ENCODE measurements at regions not wholly inside any gene's neighbourhood (a gene's known extent, or its start where the extent isn't known, plus 50 kb on each side); places are given as distances from the start of the nearest gene placed in this dataset.

GRCh38 chr2:173511942-173512341 is 157.3 kb downstream of the CDCA7 start:
- no peaks in the 10 kb centered on the region for H3K9me2 ChIP-seq (replicated peaks; ENCODE audit: insufficient read depth, low read length)
- peak overlapping the region; percentile 24; the same call in 1 of the 2 replicates for H3K4me2 ChIP-seq (ENCODE audit: low read depth, low read length)
- H2AFZ ChIP-seq (ENCODE audit: low read length): peak overlapping the region; percentile 47
- TF ChIP-seq EZH2phosphoT487 (IDR thresholded peaks at IDR 0.05; ENCODE audit: low read length): no peak
- no peak for TF ChIP-seq CTCF (IDR thresholded peaks at IDR 0.05; ENCODE audit: low read length)
- TF ChIP-seq EZH2 (optimal IDR thresholded peaks at IDR 0.05; ENCODE audit: low read depth, low read length): no peak
- H3K9ac ChIP-seq (ENCODE audit: low read length): no peak overlapping the region
- H3K4me1 ChIP-seq (ENCODE audit: low read length): peaks cover 26% of the 10 kb centered on the region
- H3K36me3 ChIP-seq (replicated peaks; ENCODE audit: insufficient read depth, low read length): no peaks in the 10 kb centered on the region
- peak; percentile 81 for DNase-seq
- H3K27ac ChIP-seq (ENCODE audit: low read length): peak overlapping the region; percentile 24; the same call in 1 of the 2 replicates
- H3K27me3 ChIP-seq (replicated peaks; ENCODE audit: insufficient read depth, low read length): no peaks in the 10 kb centered on the region
- H3K4me3 ChIP-seq (ENCODE audit: low read length): no peak overlapping the region
- peaks cover 5% of the 10 kb centered on the region; the same call in 1 of the 2 replicates for H3F3A ChIP-seq (ENCODE audit: insufficient read depth, low read length)
- no peaks in the 10 kb centered on the region for H3K79me2 ChIP-seq (ENCODE audit: low read length)
- no peaks in the 10 kb centered on the region for H4K20me1 ChIP-seq (ENCODE audit: insufficient read depth, low read length)
- no peaks in the 10 kb centered on the region for H3K9me3 ChIP-seq (replicated peaks; ENCODE audit: insufficient read depth, low read length)

GRCh38 chr2:173513107-173513727 is 158.5 kb downstream of the CDCA7 start:
- Histone ChIP-seq H3K4me1 (ENCODE audit: low read length) (peaks cover 26% of the 10 kb centered on the region), H3K4me3 (ENCODE audit: low read length) (no peak overlapping the region), H3K27me3 (replicated peaks; ENCODE audit: insufficient read depth, low read length) (no peaks in the 10 kb centered on the region), H3K4me2 (ENCODE audit: low read depth, low read length) (no peak overlapping the region), H3K79me2 (ENCODE audit: low read length) (no peaks in the 10 kb centered on the region), H3K9me3 (replicated peaks; ENCODE audit: insufficient read depth, low read length) (no peaks in the 10 kb centered on the region), H3K36me3 (replicated peaks; ENCODE audit: insufficient read depth, low read length) (no peaks in the 10 kb centered on the region), H3K9ac (ENCODE audit: low read length) (no peak overlapping the region), H3K27ac (ENCODE audit: low read length) (no peak overlapping the region), H2AFZ (ENCODE audit: low read length) (no peak overlapping the region), H4K20me1 (ENCODE audit: insufficient read depth, low read length) (no peaks in the 10 kb centered on the region), H3F3A (ENCODE audit: insufficient read depth, low read length) (peaks cover 5% of the 10 kb centered on the region; the same call in 1 of the 2 replicates), H3K9me2 (replicated peaks; ENCODE audit: insufficient read depth, low read length) (no peaks in the 10 kb centered on the region)
- no peak for DNase-seq
- TF ChIP-seq CTCF (IDR thresholded peaks at IDR 0.05; ENCODE audit: low read length): no peak
- TF ChIP-seq EZH2phosphoT487 (IDR thresholded peaks at IDR 0.05; ENCODE audit: low read length): no peak
- TF ChIP-seq EZH2 (optimal IDR thresholded peaks at IDR 0.05; ENCODE audit: low read depth, low read length): no peak

- no peaks in the 10 kb centered on the region for H3K79me2 ChIP-seq (ENCODE audit: low read length)
- no peak overlapping the region for H2AFZ ChIP-seq (ENCODE audit: low read length)
- H3K4me1 ChIP-seq (ENCODE audit: low read length): no peaks in the 10 kb centered on the region
- H3K4me3 ChIP-seq (ENCODE audit: low read length): no peak overlapping the region
- no peak overlapping the region for H3K9ac ChIP-seq (ENCODE audit: low read length)
- H3K27ac ChIP-seq (ENCODE audit: low read length): no peak overlapping the region
- no peak overlapping the region for H3K4me2 ChIP-seq (ENCODE audit: low read depth, low read length)
- no peaks in the 10 kb centered on the region for H3K9me2 ChIP-seq (replicated peaks; ENCODE audit: insufficient read depth, low read length)
- TF ChIP-seq CTCF (IDR thresholded peaks at IDR 0.05; ENCODE audit: low read length) (no peak), EZH2 (optimal IDR thresholded peaks at IDR 0.05; ENCODE audit: low read depth, low read length) (no peak), EZH2phosphoT487 (IDR thresholded peaks at IDR 0.05; ENCODE audit: low read length) (no peak)
- H4K20me1 ChIP-seq (ENCODE audit: insufficient read depth, low read length): no peaks in the 10 kb centered on the region
- no peaks in the 10 kb centered on the region for H3F3A ChIP-seq (ENCODE audit: insufficient read depth, low read length)
- DNase-seq: no peak
- no peaks in the 10 kb centered on the region for H3K36me3 ChIP-seq (replicated peaks; ENCODE audit: insufficient read depth, low read length)
- no peaks in the 10 kb centered on the region for H3K27me3 ChIP-seq (replicated peaks; ENCODE audit: insufficient read depth, low read length)
- H3K9me3 ChIP-seq (replicated peaks; ENCODE audit: insufficient read depth, low read length): no peaks in the 10 kb centered on the region
Observed at GRCh38 chr2:173520918-173521317, 166.2 kb downstream of the CDCA7 start.
